ENCODE measurements at regions not wholly inside any gene's neighbourhood (a gene's known extent, or its start where the extent isn't known, plus 50 kb on each side); places are given as distances from the start of the nearest gene placed in this dataset.

DNA sequence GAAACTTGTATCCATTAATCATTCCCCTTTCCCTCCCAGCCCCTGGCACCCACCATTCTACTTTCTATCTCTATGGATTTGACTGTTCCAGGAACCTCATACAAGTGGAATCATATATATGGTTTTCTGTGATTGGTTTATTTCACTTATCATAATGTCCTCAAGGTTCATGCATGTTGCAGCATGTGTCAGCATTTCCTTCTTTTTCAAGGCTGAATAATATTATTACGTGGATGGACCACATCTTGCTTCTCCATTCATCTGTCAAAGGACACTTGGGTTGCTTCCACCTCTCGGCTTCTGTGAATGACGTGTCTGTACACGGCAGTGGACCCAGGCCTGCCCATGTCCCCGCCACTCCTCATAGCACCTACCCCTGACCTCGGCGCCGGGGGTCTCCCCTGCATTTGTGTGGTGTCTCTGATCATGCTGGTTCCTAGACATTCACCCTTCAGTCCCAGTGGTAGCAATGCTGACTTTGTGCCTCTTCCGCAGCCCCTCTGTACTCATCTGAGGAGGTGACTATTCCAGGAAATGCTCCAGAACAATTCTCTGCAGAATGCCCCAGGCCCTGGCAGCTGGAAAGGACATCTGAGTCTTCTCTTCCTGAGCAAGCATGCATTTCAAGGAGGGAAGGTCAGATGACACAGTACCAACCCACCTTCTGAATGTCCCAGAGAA, 136.9 kb downstream of the PSMG1 start:
- TF ChIP-seq, protein P1, sequence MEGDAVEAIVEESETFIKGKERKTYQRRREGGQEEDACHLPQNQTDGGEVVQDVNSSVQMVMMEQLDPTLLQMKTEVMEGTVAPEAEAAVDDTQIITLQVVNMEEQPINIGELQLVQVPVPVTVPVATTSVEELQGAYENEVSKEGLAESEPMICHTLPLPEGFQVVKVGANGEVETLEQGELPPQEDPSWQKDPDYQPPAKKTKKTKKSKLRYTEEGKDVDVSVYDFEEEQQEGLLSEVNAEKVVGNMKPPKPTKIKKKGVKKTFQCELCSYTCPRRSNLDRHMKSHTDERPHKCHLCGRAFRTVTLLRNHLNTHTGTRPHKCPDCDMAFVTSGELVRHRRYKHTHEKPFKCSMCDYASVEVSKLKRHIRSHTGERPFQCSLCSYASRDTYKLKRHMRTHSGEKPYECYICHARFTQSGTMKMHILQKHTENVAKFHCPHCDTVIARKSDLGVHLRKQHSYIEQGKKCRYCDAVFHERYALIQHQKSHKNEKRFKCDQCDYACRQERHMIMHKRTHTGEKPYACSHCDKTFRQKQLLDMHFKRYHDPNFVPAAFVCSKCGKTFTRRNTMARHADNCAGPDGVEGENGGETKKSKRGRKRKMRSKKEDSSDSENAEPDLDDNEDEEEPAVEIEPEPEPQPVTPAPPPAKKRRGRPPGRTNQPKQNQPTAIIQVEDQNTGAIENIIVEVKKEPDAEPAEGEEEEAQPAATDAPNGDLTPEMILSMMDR (IDR thresholded peaks at IDR 0.05; ENCODE audit: low read length) = no peak
- TF ChIP-seq EZH2 (optimal IDR thresholded peaks at IDR 0.05; ENCODE audit: low read depth, low read length) (no peak), EZH2phosphoT487 (IDR thresholded peaks at IDR 0.05; ENCODE audit: low read length) (no peak)

Data from MM.1S (cell line).